Neutrophil (primary cell): ENCODE measurements at regions not wholly inside any gene's neighbourhood (a gene's known extent, or its start where the extent isn't known, plus 50 kb on each side); places are given as distances from the start of the nearest gene placed in this dataset.

Experiments used
- H3K27ac ChIP-seq: fragments of 200-600 bp; sonication (generic); 2 replicates; pipeline ENCODE4 v1.5.1; 2016; ENCODE audit warnings: mild to moderate bottlenecking, moderate library complexity
- H3K27me3 ChIP-seq: fragments of 200-600 bp; sonication (generic); 2 replicates; pipeline ENCODE4 v1.6.0; 2016; ENCODE audit warnings: mild to moderate bottlenecking
- H3K36me3 ChIP-seq: fragments of 200-600 bp; sonication (generic); 2 replicates; pipeline ENCODE4 v1.5.1; 2017
- H3K4me1 ChIP-seq, 2 experiments: fragments of 200-600 bp in 1 of 2; sonication (generic) in 1 of 2; 1 replicate in 1 of 2; 2 replicates in 1 of 2; pipeline versions ENCODE4 v1.5.1 to v1.6.1; 2013 to 2016; ENCODE audit warnings: low read depth in 1 of 2, low read length in 1 of 2, mild to moderate bottlenecking in 1 of 2, moderate library complexity in 1 of 2; ENCODE audit not compliant: control insufficient read depth in 1 of 2, insufficient read depth in 1 of 2
- H3K4me3 ChIP-seq, 2 experiments: fragments of 200-600 bp in 1 of 2; sonication (generic) in 1 of 2; 1 replicate in 1 of 2; 2 replicates in 1 of 2; pipeline ENCODE4 v1.5.1; 2013 to 2016; ENCODE audit warnings: low read depth in 1 of 2, low read length in 1 of 2, mild to moderate bottlenecking in 1 of 2, moderate library complexity in 1 of 2
- H3K9me3 ChIP-seq: fragments of 200-600 bp; sonication (generic); 2 replicates; pipeline ENCODE4 v1.5.1; 2016
- CTCF ChIP-seq: fragments of 200-600 bp; sonication (generic); IDR thresholded peaks from 2 replicates; pipeline ENCODE4 v1.5.1; 2016; ENCODE audit warnings: antibody characterized with exemption

GRCh38 chr3:35422836-35423601 is 216.3 kb upstream of the ARPP21 start:
- no peak overlapping the region for H3K4me3 ChIP-seq
- no peaks in the 10 kb centered on the region for H3K4me1 ChIP-seq
- H3K9me3 ChIP-seq = no peaks in the 10 kb centered on the region
- H3K27me3 ChIP-seq = no peaks in the 10 kb centered on the region
- no peak for TF ChIP-seq CTCF
- H3K27ac ChIP-seq = no peak overlapping the region
- H3K36me3 ChIP-seq = no peaks in the 10 kb centered on the region

DNA sequence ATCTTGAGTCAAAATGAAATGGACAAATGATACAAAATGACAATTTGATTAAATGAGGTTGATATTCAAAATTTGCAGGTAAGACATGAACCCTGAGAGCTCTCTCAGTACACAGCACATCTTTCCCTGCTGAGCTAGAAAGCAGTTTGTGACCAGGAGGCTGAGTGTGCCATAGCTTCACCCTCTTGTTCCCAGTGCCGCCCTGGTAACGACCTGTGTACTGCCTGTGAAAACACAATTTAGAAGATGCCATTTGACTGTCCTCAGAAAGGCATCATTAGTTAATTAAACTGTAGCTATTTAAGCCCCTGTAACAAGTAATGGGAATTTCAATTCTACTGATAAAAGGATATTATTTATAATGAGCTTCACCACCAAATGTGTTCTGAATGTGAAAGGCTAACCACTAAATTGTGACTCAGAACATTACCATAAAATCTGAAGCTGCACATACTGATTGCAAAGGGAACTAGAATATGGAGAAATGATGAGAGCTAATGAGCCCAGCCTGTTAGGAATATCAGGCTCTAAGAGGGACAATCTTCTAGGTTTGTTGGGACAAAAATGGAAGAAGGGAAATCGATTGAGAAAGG is 212.9 kb upstream of the ARPP21 start:
- TF ChIP-seq CTCF = no peak

GRCh38 chr3:35437381-35437780 is 201.9 kb upstream of the ARPP21 start:
- Histone ChIP-seq H3K4me3 (no peak overlapping the region), H3K27ac (no peak overlapping the region), H3K4me1 (no peaks in the 10 kb centered on the region), H3K9me3 (no peaks in the 10 kb centered on the region), H3K36me3 (no peaks in the 10 kb centered on the region), H3K27me3 (no peaks in the 10 kb centered on the region)
- TF ChIP-seq CTCF = no peak

More for the DNA sequence above, 212.9 kb upstream of the ARPP21 start:
- Histone ChIP-seq H3K9me3 (no peaks in the 10 kb centered on the region), H3K27ac (no peak overlapping the region), H3K4me1 (no peaks in the 10 kb centered on the region), H3K27me3 (no peaks in the 10 kb centered on the region), H3K4me3 (no peak overlapping the region), H3K36me3 (no peaks in the 10 kb centered on the region)

DNA sequence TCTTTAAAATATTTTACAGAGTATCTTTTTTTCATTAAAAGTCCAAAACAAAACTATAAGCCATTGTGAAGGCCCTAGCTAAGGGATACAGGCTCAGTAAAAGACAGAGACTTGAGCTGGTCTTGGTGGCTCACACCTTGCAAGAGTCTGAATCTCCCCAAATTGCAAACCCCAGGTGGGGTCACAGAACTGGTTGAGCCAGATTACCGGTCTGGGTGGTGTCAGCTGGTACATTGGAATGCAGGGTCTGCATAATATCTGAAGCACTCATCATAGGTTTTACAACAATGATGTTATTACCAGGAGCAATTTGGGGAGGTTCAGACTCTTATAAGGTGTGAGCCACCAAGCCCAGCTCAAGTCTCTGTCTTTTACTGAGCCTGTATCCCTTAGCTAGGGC is 201.2 kb upstream of the ARPP21 start:
- no peak for TF ChIP-seq CTCF
- no peak overlapping the region for H3K27ac ChIP-seq
- no peaks in the 10 kb centered on the region for H3K36me3 ChIP-seq
- H3K27me3 ChIP-seq = no peaks in the 10 kb centered on the region
- no peaks in the 10 kb centered on the region for H3K9me3 ChIP-seq
- H3K4me1 ChIP-seq = no peaks in the 10 kb centered on the region
- no peak overlapping the region for H3K4me3 ChIP-seq

DNA sequence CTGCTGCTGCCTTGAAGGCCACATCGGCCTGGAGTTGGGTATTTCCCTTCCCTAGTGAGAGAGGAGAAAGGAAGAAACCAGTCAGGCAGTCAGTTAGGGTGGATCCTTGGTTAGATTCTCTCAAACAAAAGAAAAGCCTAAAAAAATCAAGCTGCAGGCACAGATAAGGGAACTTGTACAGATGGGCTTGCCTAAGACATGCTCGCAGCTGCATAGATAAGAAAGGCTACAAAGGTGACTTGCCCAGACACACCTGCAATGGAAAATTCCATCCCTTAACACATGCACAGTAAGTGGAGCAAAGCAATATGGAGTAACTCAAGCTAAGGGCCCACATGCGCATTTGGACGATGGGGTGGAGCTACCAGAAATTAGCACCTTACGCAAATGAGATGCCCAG is 199.7 kb upstream of the ARPP21 start:
- no peaks in the 10 kb centered on the region for H3K36me3 ChIP-seq
- H3K27ac ChIP-seq = no peak overlapping the region
- no peaks in the 10 kb centered on the region for H3K4me1 ChIP-seq
- H3K27me3 ChIP-seq = no peaks in the 10 kb centered on the region
- no peak for TF ChIP-seq CTCF
- H3K4me3 ChIP-seq = no peak overlapping the region
- no peaks in the 10 kb centered on the region for H3K9me3 ChIP-seq
